Spleen (tissue), 11 donors: ENCODE measurements at regions not wholly inside any gene's neighbourhood (a gene's known extent, or its start where the extent isn't known, plus 50 kb on each side); places are given as distances from the start of the nearest gene placed in this dataset.

ENCODE experiments used
- DNase-seq: peaks from one replicate; pipeline ENCODE4 v3.0.0-alpha.2; 2020
- H3K27ac ChIP-seq, 8 donors: fragments of 200-600 bp; sonication (generic) in 7 of 8; 1 replicate in 4 of 8; 2 replicates in 4 of 8; pipeline versions ENCODE4 v1.5.0 to v1.8.0; 2016 to 2021; ENCODE audit warnings: inconsistent platforms in 4 of 8, mild to moderate bottlenecking in 4 of 8, moderate library complexity in 1 of 8
- H3K27me3 ChIP-seq, 7 donors: fragments of 200-600 bp; sonication (generic) in 6 of 7; replicated peaks in 1 of 7; 1 replicate in 4 of 7; 2 replicates in 3 of 7; pipeline versions ENCODE4 v1.5.0 to v1.8.0; 2016 to 2021; ENCODE audit warnings: inconsistent platforms in 3 of 7, mild to moderate bottlenecking in 1 of 7
- H3K36me3 ChIP-seq, 6 donors: fragments of 200-600 bp; sonication (generic) in 5 of 6; 1 replicate in 4 of 6; 2 replicates in 2 of 6; pipeline versions ENCODE4 v1.5.0 to v1.8.0; 2016 to 2021; ENCODE audit warnings: inconsistent platforms in 2 of 6
- H3K4me1 ChIP-seq, 6 donors: fragments of 200-600 bp; sonication (generic) in 5 of 6; 1 replicate in 3 of 6; 2 replicates in 3 of 6; pipeline versions ENCODE4 v1.5.0 to v1.8.0; 2016 to 2021; ENCODE audit warnings: inconsistent platforms in 3 of 6
- H3K4me3 ChIP-seq, 8 donors: fragments of 200-600 bp; sonication (generic) in 7 of 8; 1 replicate in 4 of 8; 2 replicates in 4 of 8; pipeline versions ENCODE4 v1.5.0 to v1.8.0; 2016 to 2021; ENCODE audit warnings: inconsistent platforms in 4 of 8, mild to moderate bottlenecking in 4 of 8, moderate library complexity in 2 of 8
- H3K9me3 ChIP-seq, 8 donors: fragments of 200-600 bp; sonication (generic) in 7 of 8; 1 replicate in 4 of 8; 2 replicates in 4 of 8; pipeline versions ENCODE4 v1.5.0 to v1.8.0; 2016 to 2021; ENCODE audit warnings: inconsistent platforms in 4 of 8
- CTCF ChIP-seq, 11 experiments: fragments of 200-600 bp in 7 of 11; fragments of 450-650 bp in 4 of 11; sonication (generic) in 4 of 11; IDR thresholded peaks in 8 of 11; conservative IDR thresholded peaks in 3 of 11; 1 replicate in 7 of 11; 2 replicates in 4 of 11; pipeline versions ENCODE4 v1.4.0 to v1.8.0; 2016 to 2021; ENCODE audit warnings: antibody characterized with exemption in 11 of 11, inconsistent platforms in 4 of 11, mild to moderate bottlenecking in 1 of 11
- POLR2A ChIP-seq, 3 donors: fragments of 450-650 bp; IDR thresholded peaks; one replicate each; pipeline ENCODE4 v1.5.1; 2017; ENCODE audit warnings: antibody characterized with exemption in 3 of 3, mild to moderate bottlenecking in 1 of 3
- POLR2AphosphoS5 ChIP-seq, 3 donors: sonication (generic); formaldehyde crosslinking; IDR thresholded peaks; one replicate each; pipeline ENCODE4 v1.5.1; 2017; ENCODE audit warnings: antibody characterized with exemption in 3 of 3
- WGBS, 5 donors: extraction: QIAGEN DNeasy Blood & Tissue Kit in 3 of 5; methylation state at CpG; one replicate each; pipeline versions ENCODE4 v1.1.5 to v1.1.7; 2013 to 2018; 5-methylcytosine and 5-hydroxymethylcytosine counted together
- intact Hi-C: fragments of 100-400 bp; cut with DNase I; formaldehyde crosslinking; loops from one replicate; pipeline ENCODE4 v1.15.0; 2023; ENCODE audit warnings: low total_unique reads
- donor health status: healthy with polysubstance abuse.
- donor health status: DM: no; HTN: no; CAD: no; lungs with moderate emphysema.
- donor health status: DM: no; HTN: no; CAD: no.
- donor health status: Bipolar disorder and iron deficiency.
- donor health status: healthy.
- donor health status: DM: no; HTN: no; CAD: no.
- donor health status: DM: yes; HTN: yes; CAD: no.

GRCh38 chr4:26257850-26258249 lies 63.0 kb upstream of the RBPJ start:
- 28 to 63% (median 51%) methylated on average over 2 of the region's 2 CpGs for WGBS, 5 donors
- Histone ChIP-seq H3K4me1 (peaks cover 0 to 19% (median 5%) of the 10 kb centered on the region in 6 donors), H3K27me3 (no peaks in the 10 kb centered on the region), H3K27ac (peak overlapping the region in 5 of 8 donors; percentile 29 to 75 (median 72)), H3K36me3 (no peaks in the 10 kb centered on the region), H3K4me3 (no peak overlapping the region), H3K9me3 (peaks cover 0 to 8% (median 3%) of the 10 kb centered on the region in 8 donors)
- intact Hi-C loops: no loop called here
- DNase-seq: no peak
- TF ChIP-seq POLR2AphosphoS5 (IDR thresholded peaks at IDR 0.05) (no peak), CTCF (IDR thresholded peaks at IDR 0.05 in 8 of 11, conservative IDR thresholded peaks at IDR 0.05 in 3 of 11) (no peak), POLR2A (IDR thresholded peaks at IDR 0.05) (no peak)

- no peaks in the 10 kb centered on the region for H3K36me3 ChIP-seq
- H3K27ac ChIP-seq: no peak overlapping the region
- H3K9me3 ChIP-seq: peaks cover 0 to 8% (median 3%) of the 10 kb centered on the region in 8 donors
- 85 to 95% (median 89%) methylated on average over 2 of the region's 2 CpGs for WGBS, 5 donors
- DNase-seq: no peak
- no peak overlapping the region for H3K4me3 ChIP-seq
- H3K27me3 ChIP-seq: no peaks in the 10 kb centered on the region
- intact Hi-C loops: no loop called here
- H3K4me1 ChIP-seq: peaks cover 0 to 19% (median 5%) of the 10 kb centered on the region in 6 donors
- no peak for TF ChIP-seq POLR2A (IDR thresholded peaks at IDR 0.05)
- TF ChIP-seq POLR2AphosphoS5 (IDR thresholded peaks at IDR 0.05): no peak
- no peak for TF ChIP-seq CTCF (IDR thresholded peaks at IDR 0.05 in 8 of 11, conservative IDR thresholded peaks at IDR 0.05 in 3 of 11)
Measured at GRCh38 chr4:26260571-26260970, 60.2 kb upstream of the RBPJ start.

GRCh38 chr4:26261405-26261804 lies 59.4 kb upstream of the RBPJ start:
- intact Hi-C loops: no loop called here
- Histone ChIP-seq H3K27ac (peak overlapping the region in 4 of 8 donors; percentile 2 to 43 (median 14)), H3K36me3 (no peaks in the 10 kb centered on the region), H3K4me1 (peaks cover 0 to 19% (median 5%) of the 10 kb centered on the region in 6 donors), H3K9me3 (peaks cover 0 to 8% (median 3%) of the 10 kb centered on the region in 8 donors), H3K27me3 (no peaks in the 10 kb centered on the region), H3K4me3 (no peak overlapping the region)
- no peak for DNase-seq
- WGBS, 5 donors: 19 to 43% (median 36%) methylated on average over 2 of the region's 2 CpGs
- TF ChIP-seq POLR2A (IDR thresholded peaks at IDR 0.05) (no peak), POLR2AphosphoS5 (IDR thresholded peaks at IDR 0.05) (no peak), CTCF (IDR thresholded peaks at IDR 0.05 in 8 of 11, conservative IDR thresholded peaks at IDR 0.05 in 3 of 11) (no peak)

GRCh38 chr4:26263165-26263564 lies 57.6 kb upstream of the RBPJ start:
- intact Hi-C loops: no loop called here

More at GRCh38 chr4:26263165-26263564, 57.6 kb upstream of the RBPJ start:
- H3K36me3 ChIP-seq: no peaks in the 10 kb centered on the region
- WGBS, 5 donors: 71 to 84% (median 82%) methylated on average over 5 of the region's 5 CpGs
- no peaks in the 10 kb centered on the region for H3K27me3 ChIP-seq
- DNase-seq: no peak
- H3K9me3 ChIP-seq: peaks cover 0 to 8% (median 3%) of the 10 kb centered on the region in 8 donors
- H3K4me1 ChIP-seq: peaks cover 0 to 10% (median 4%) of the 10 kb centered on the region in 6 donors
- no peak overlapping the region for H3K27ac ChIP-seq
- no peak overlapping the region for H3K4me3 ChIP-seq
- no peak for TF ChIP-seq POLR2AphosphoS5 (IDR thresholded peaks at IDR 0.05)
- no peak for TF ChIP-seq POLR2A (IDR thresholded peaks at IDR 0.05)
- TF ChIP-seq CTCF (IDR thresholded peaks at IDR 0.05 in 8 of 11, conservative IDR thresholded peaks at IDR 0.05 in 3 of 11): no peak
